Endodermal cell (in vitro differentiated cells): ENCODE measurements at regions not wholly inside any gene's neighbourhood (a gene's known extent, or its start where the extent isn't known, plus 50 kb on each side); places are given as distances from the start of the nearest gene placed in this dataset.

ENCODE experiments used
- DNase-seq: peaks from one replicate; pipeline ENCODE4 v3.0.0-alpha.2; 2017
- H3K27ac ChIP-seq: 2 replicates; pipeline ENCODE4 v1.5.1; 2013; ENCODE audit warnings: mild to moderate bottlenecking, low read depth, low read length, moderate library complexity
- H3K27me3 ChIP-seq: 2 replicates; pipeline ENCODE4 v1.6.1; 2013; ENCODE audit warnings: mild to moderate bottlenecking, low read length, moderate library complexity; ENCODE audit not compliant: insufficient read depth, control insufficient read depth, poor library complexity, severe bottlenecking
- H3K36me3 ChIP-seq: 2 replicates; pipeline ENCODE4 v1.7.0; 2013; ENCODE audit warnings: mild to moderate bottlenecking, low read length, moderate library complexity; ENCODE audit not compliant: control insufficient read depth, insufficient read depth
- H3K4me1 ChIP-seq: one replicate; pipeline ENCODE4 v1.7.0; 2013; ENCODE audit warnings: low read length; ENCODE audit not compliant: control insufficient read depth, insufficient read depth
- H3K4me3 ChIP-seq: 2 replicates; pipeline ENCODE4 v1.5.1; 2013; ENCODE audit warnings: mild to moderate bottlenecking, low read length, moderate library complexity
- H3K9ac ChIP-seq: 2 replicates; pipeline ENCODE4 v1.6.1; 2013; ENCODE audit warnings: mild to moderate bottlenecking, low read length, moderate library complexity; ENCODE audit not compliant: poor library complexity, severe bottlenecking; ENCODE audit errors: extremely low read depth
- H3K9me3 ChIP-seq: 2 replicates; pipeline ENCODE4 v1.6.1; 2013; ENCODE audit warnings: mild to moderate bottlenecking, low read length, moderate library complexity; ENCODE audit not compliant: control insufficient read depth
- H3K27ac Mint-ChIP-seq: 2 replicates; pipeline ENCODE4 v1.8.0; 2020; ENCODE audit warnings: mixed read lengths
- H3K27me3 Mint-ChIP-seq: 2 replicates; pipeline ENCODE4 v1.8.0; 2021; ENCODE audit warnings: mild to moderate bottlenecking, mixed read lengths; ENCODE audit not compliant: insufficient read depth
- H3K36me3 Mint-ChIP-seq: 2 replicates; pipeline ENCODE4 v1.8.0; 2020; ENCODE audit warnings: low read depth, mixed read lengths
- H3K4me1 Mint-ChIP-seq: 2 replicates; pipeline ENCODE4 v1.8.0; 2020; ENCODE audit warnings: mixed read lengths
- H3K4me3 Mint-ChIP-seq: 2 replicates; pipeline ENCODE4 v1.8.0; 2020; ENCODE audit warnings: mild to moderate bottlenecking, moderate library complexity, mixed read lengths
- H3K9me3 Mint-ChIP-seq: 2 replicates; pipeline ENCODE4 v1.8.0; 2020; ENCODE audit warnings: mild to moderate bottlenecking, mixed read lengths
- WGBS, 2 experiments: methylation state at CpG; one replicate each; pipeline versions ENCODE4 v1.1.5 to v1.1.7; 2013; ENCODE audit warnings: missing lambda C conversion rate in 2 of 2, mixed read lengths in 1 of 2; ENCODE audit not compliant: insufficient coverage in 1 of 2, insufficient read length in 1 of 2; 5-methylcytosine and 5-hydroxymethylcytosine counted together
- TF ChIP-seq, protein P1 (sequence below): fragments of 200-600 bp; sonication (generic); conservative IDR thresholded peaks from 2 replicates; pipeline ENCODE4 v1.5.0; 2021; ENCODE audit warnings: antibody characterized with exemption, mild to moderate bottlenecking

- no peaks in the 10 kb centered on the region for H3K36me3 ChIP-seq
Measured at GRCh38 chr6:78353040-78353439, 514.3 kb upstream of the IRAK1BP1 start.

DNA sequence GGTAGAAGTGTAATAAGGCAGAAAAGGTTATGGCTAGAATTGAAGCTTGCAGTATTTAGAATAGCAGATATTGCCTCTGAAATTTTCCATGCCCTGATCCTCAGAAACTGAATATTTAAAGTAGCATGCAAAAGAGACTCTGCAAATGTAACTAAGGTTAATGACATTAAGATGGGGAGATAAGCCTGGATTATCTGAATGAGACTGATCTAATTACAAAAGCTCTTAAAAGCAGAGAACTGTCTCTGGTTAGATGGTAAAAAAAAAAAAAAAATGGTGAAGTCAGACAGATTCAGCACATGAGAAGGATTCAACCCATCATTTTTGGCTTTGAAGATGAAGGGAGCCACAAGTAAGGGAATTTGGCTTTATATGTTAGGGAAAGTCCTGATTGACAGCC is 503.7 kb upstream of the IRAK1BP1 start:
- Histone ChIP-seq H3K4me3 (peak overlapping the region; percentile 4), H3K9me3 (peaks cover 15% of the 10 kb centered on the region), H3K9ac (no peak overlapping the region), H3K27me3 (no peaks in the 10 kb centered on the region), H3K36me3 (no peaks in the 10 kb centered on the region), H3K27ac (no peak overlapping the region), H3K4me1 (peaks cover 3% of the 10 kb centered on the region)
- no peak overlapping the region for H3K27ac Mint-ChIP-seq
- H3K27me3 Mint-ChIP-seq: peaks cover 4% of the 10 kb centered on the region
- H3K9me3 Mint-ChIP-seq: peaks cover 1% of the 10 kb centered on the region
- H3K36me3 Mint-ChIP-seq: no peaks in the 10 kb centered on the region
- H3K4me1 Mint-ChIP-seq: peaks cover 5% of the 10 kb centered on the region
- TF ChIP-seq, protein P1, sequence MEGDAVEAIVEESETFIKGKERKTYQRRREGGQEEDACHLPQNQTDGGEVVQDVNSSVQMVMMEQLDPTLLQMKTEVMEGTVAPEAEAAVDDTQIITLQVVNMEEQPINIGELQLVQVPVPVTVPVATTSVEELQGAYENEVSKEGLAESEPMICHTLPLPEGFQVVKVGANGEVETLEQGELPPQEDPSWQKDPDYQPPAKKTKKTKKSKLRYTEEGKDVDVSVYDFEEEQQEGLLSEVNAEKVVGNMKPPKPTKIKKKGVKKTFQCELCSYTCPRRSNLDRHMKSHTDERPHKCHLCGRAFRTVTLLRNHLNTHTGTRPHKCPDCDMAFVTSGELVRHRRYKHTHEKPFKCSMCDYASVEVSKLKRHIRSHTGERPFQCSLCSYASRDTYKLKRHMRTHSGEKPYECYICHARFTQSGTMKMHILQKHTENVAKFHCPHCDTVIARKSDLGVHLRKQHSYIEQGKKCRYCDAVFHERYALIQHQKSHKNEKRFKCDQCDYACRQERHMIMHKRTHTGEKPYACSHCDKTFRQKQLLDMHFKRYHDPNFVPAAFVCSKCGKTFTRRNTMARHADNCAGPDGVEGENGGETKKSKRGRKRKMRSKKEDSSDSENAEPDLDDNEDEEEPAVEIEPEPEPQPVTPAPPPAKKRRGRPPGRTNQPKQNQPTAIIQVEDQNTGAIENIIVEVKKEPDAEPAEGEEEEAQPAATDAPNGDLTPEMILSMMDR: no peak
- no peak overlapping the region for H3K4me3 Mint-ChIP-seq
- no peak for DNase-seq

More at GRCh38 chr6:78353040-78353439, 514.3 kb upstream of the IRAK1BP1 start:
- 87 to 89% methylated on average over 1 of the region's 1 CpG for WGBS, 2 experiments
- H3K4me1 Mint-ChIP-seq: peaks cover 2% of the 10 kb centered on the region
- H3K27ac Mint-ChIP-seq: no peak overlapping the region
- no peaks in the 10 kb centered on the region for H3K27me3 ChIP-seq
- H3K9me3 Mint-ChIP-seq: no peaks in the 10 kb centered on the region
- H3K9me3 ChIP-seq: no peaks in the 10 kb centered on the region
- no peak overlapping the region for H3K9ac ChIP-seq
- DNase-seq: no peak
- no peaks in the 10 kb centered on the region for H3K36me3 Mint-ChIP-seq
- no peak overlapping the region for H3K4me3 Mint-ChIP-seq
- H3K27ac ChIP-seq: no peak overlapping the region
- H3K4me1 ChIP-seq: no peaks in the 10 kb centered on the region
- H3K4me3 ChIP-seq: no peak overlapping the region
- TF ChIP-seq, protein P1: no peak
- H3K27me3 Mint-ChIP-seq: no peaks in the 10 kb centered on the region

- Mint-ChIP-seq H3K9me3 (no peaks in the 10 kb centered on the region), H3K27ac (no peak overlapping the region), H3K36me3 (no peaks in the 10 kb centered on the region), H3K4me1 (peaks cover 9% of the 10 kb centered on the region), H3K4me3 (no peak overlapping the region), H3K27me3 (peaks cover 4% of the 10 kb centered on the region)
- H3K9me3 ChIP-seq: peaks cover 15% of the 10 kb centered on the region
- no peak overlapping the region for H3K9ac ChIP-seq
- no peak overlapping the region for H3K4me3 ChIP-seq
- TF ChIP-seq, protein P1: no peak
- H3K27ac ChIP-seq: no peak overlapping the region
- 89 to 92% methylated on average over 2 to 4 of the region's 4 CpGs for WGBS, 2 experiments
- H3K27me3 ChIP-seq: no peaks in the 10 kb centered on the region
- no peak for DNase-seq
- peaks cover 5% of the 10 kb centered on the region for H3K4me1 ChIP-seq
- no peaks in the 10 kb centered on the region for H3K36me3 ChIP-seq
Measured at GRCh38 chr6:78365473-78365872, 501.9 kb upstream of the IRAK1BP1 start.
